ENCODE measurements at regions not wholly inside any gene's neighbourhood (a gene's known extent, or its start where the extent isn't known, plus 50 kb on each side); places are given as distances from the start of the nearest gene placed in this dataset.
"Not testable (repeated sequence)": the region's sequence is repeated elsewhere in the genome, so short reads cannot be mapped to it uniquely, and the experiment has no call there.

- TF ChIP-seq, protein P1, sequence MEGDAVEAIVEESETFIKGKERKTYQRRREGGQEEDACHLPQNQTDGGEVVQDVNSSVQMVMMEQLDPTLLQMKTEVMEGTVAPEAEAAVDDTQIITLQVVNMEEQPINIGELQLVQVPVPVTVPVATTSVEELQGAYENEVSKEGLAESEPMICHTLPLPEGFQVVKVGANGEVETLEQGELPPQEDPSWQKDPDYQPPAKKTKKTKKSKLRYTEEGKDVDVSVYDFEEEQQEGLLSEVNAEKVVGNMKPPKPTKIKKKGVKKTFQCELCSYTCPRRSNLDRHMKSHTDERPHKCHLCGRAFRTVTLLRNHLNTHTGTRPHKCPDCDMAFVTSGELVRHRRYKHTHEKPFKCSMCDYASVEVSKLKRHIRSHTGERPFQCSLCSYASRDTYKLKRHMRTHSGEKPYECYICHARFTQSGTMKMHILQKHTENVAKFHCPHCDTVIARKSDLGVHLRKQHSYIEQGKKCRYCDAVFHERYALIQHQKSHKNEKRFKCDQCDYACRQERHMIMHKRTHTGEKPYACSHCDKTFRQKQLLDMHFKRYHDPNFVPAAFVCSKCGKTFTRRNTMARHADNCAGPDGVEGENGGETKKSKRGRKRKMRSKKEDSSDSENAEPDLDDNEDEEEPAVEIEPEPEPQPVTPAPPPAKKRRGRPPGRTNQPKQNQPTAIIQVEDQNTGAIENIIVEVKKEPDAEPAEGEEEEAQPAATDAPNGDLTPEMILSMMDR (IDR thresholded peaks at IDR 0.05): not testable (repeated sequence)
- TF ChIP-seq EZH2 (IDR thresholded peaks at IDR 0.05): not testable (repeated sequence)
Measured at GRCh38 chr4:118492963-118493362, 140.2 kb upstream of the PRSS12 start.
